IMR-90 (cell line): ENCODE measurements at regions not wholly inside any gene's neighbourhood (a gene's known extent, or its start where the extent isn't known, plus 50 kb on each side); places are given as distances from the start of the nearest gene placed in this dataset.

Experiments used
- ATAC-seq: fragments of 200-7000 bp; cut with Tn5 transposase; 2 replicates; pipeline ENCODE4 v1.9.1; 2020; ENCODE audit warnings: low read depth, mild to moderate bottlenecking, moderate library complexity
- BruUV-seq: library from RNA; stranded (reverse); fragments of 400-500 nt; replicated peaks from 2 replicates; lab custom pipeline; 2021; lab: Mats Ljungman, UMichigan
- CTCF ChIA-PET: fragments of 300-600 bp; formaldehyde crosslinking; extraction: SDS; loops from one replicate; lab custom pipeline; 2021; ENCODE audit warnings: antibody characterized with exemption; lab: Yijun Ruan, JAX
- POLR2A ChIA-PET: fragments of 300-600 bp; sonication (Branson Sonifier 250); formaldehyde crosslinking; loops from one replicate; lab custom pipeline; 2022; ENCODE audit warnings: antibody characterized with exemption; ENCODE audit not compliant: unreplicated experiment; lab: Charles Lee
- DNase-seq: peaks from one replicate; pipeline ENCODE4 v3.0.0; 2013
- H2AFZ ChIP-seq: replicated peaks from 2 replicates; pipeline ENCODE3; 2013; ENCODE audit warnings: low read length, mild to moderate bottlenecking; ENCODE audit not compliant: poor library complexity
- H2AK5ac ChIP-seq: 2 replicates; pipeline ENCODE4 v1.6.1; 2013; ENCODE audit warnings: low read depth, low read length, inconsistent platforms
- H2AK9ac ChIP-seq: replicated peaks from 2 replicates; pipeline ENCODE3; 2013; ENCODE audit warnings: mild to moderate bottlenecking, low read depth, low read length, moderate library complexity; ENCODE audit not compliant: poor library complexity
- H2BK120ac ChIP-seq: 2 replicates; pipeline ENCODE4 v1.6.1; 2013; ENCODE audit warnings: low read depth, low read length, inconsistent platforms
- H2BK15ac ChIP-seq: 3 replicates; pipeline ENCODE4 v1.6.1; 2013; ENCODE audit warnings: low read depth, low read length, inconsistent platforms
- H2BK20ac ChIP-seq: 2 replicates; pipeline ENCODE4 v1.6.1; 2013; ENCODE audit warnings: low read depth, mild to moderate bottlenecking, inconsistent platforms, low read length, moderate library complexity
- H2BK5ac ChIP-seq: 2 replicates; pipeline ENCODE4 v1.6.1; 2013; ENCODE audit warnings: mild to moderate bottlenecking, low read depth, low read length, inconsistent platforms; ENCODE audit not compliant: poor library complexity, severe bottlenecking
- H3K14ac ChIP-seq: replicated peaks from 2 replicates; pipeline ENCODE4 v1.6.1; 2013; ENCODE audit warnings: low read depth, low read length, inconsistent platforms
- H3K18ac ChIP-seq: 2 replicates; pipeline ENCODE4 v1.6.1; 2013; ENCODE audit warnings: low read depth, low read length, control low read depth
- H3K23ac ChIP-seq: 2 replicates; pipeline ENCODE4 v1.6.1; 2013; ENCODE audit warnings: low read depth, low read length, inconsistent platforms
- H3K27ac ChIP-seq: 2 replicates; pipeline ENCODE4 v1.5.1; 2013; ENCODE audit warnings: mild to moderate bottlenecking, control low read depth, low read length; ENCODE audit not compliant: insufficient read depth
- H3K27me3 ChIP-seq: 2 replicates; pipeline ENCODE4 v1.6.1; 2013; ENCODE audit warnings: low read length; ENCODE audit not compliant: control insufficient read depth, insufficient read depth
- H3K36me3 ChIP-seq: 2 replicates; pipeline ENCODE4 v1.6.1; 2013; ENCODE audit warnings: low read length, mixed read lengths; ENCODE audit not compliant: control insufficient read depth, insufficient read depth
- H3K4ac ChIP-seq: 2 replicates; pipeline ENCODE4 v1.6.1; 2013; ENCODE audit warnings: low read depth, low read length, inconsistent platforms
- H3K4me1 ChIP-seq: 2 replicates; pipeline ENCODE4 v1.6.1; 2013; ENCODE audit warnings: low read length, mixed read lengths; ENCODE audit not compliant: control insufficient read depth, insufficient read depth
- H3K4me2 ChIP-seq: 2 replicates; pipeline ENCODE4 v1.6.1; 2013; ENCODE audit warnings: low read depth, mild to moderate bottlenecking, control low read depth, low read length, moderate library complexity
- H3K4me3 ChIP-seq: 2 replicates; pipeline ENCODE4 v1.5.1; 2013; ENCODE audit warnings: low read depth, mild to moderate bottlenecking, control low read depth, low read length, moderate library complexity; ENCODE audit not compliant: insufficient read depth
- H3K56ac ChIP-seq: 2 replicates; pipeline ENCODE4 v1.6.1; 2013; ENCODE audit warnings: low read length, inconsistent platforms; ENCODE audit not compliant: insufficient read depth; ENCODE audit errors: extremely low read depth
- H3K79me1 ChIP-seq, 2 experiments: 2 replicates each; pipeline ENCODE4 v1.6.1; 2013; ENCODE audit warnings: low read length in 2 of 2, inconsistent platforms in 1 of 2, low read depth in 1 of 2
- H3K9ac ChIP-seq: 2 replicates; pipeline ENCODE4 v1.6.1; 2013; ENCODE audit warnings: low read depth, low read length, control low read depth
- H3K9me1 ChIP-seq: 2 replicates; pipeline ENCODE4 v1.6.1; 2013; ENCODE audit warnings: low read length, inconsistent platforms; ENCODE audit not compliant: insufficient read depth
- H3K9me3 ChIP-seq: 2 replicates; pipeline ENCODE4 v1.6.1; 2013; ENCODE audit warnings: low read length; ENCODE audit not compliant: control insufficient read depth, insufficient read depth
- H4K20me1 ChIP-seq: 2 replicates; pipeline ENCODE4 v1.6.1; 2013; ENCODE audit warnings: low read length, inconsistent platforms; ENCODE audit not compliant: insufficient read depth
- H4K5ac ChIP-seq: 2 replicates; pipeline ENCODE4 v1.6.1; 2013; ENCODE audit warnings: mild to moderate bottlenecking, low read depth, low read length, control low read depth
- H4K8ac ChIP-seq, 2 experiments: 2 replicates each; pipeline ENCODE4 v1.6.1; 2013; ENCODE audit warnings: low read depth in 2 of 2, low read length in 2 of 2, control low read depth in 1 of 2, inconsistent platforms in 1 of 2
- H4K91ac ChIP-seq: 2 replicates; pipeline ENCODE4 v1.6.1; 2013; ENCODE audit warnings: low read depth, low read length, inconsistent platforms; ENCODE audit not compliant: insufficient read depth
- BHLHE40 ChIP-seq: fragments of 150-350 bp; IDR thresholded peaks from 2 replicates; pipeline ENCODE4 v1.6.1; 2016; ENCODE audit warnings: mild to moderate bottlenecking, low read depth, low read length
- CEBPB ChIP-seq: IDR thresholded peaks from 2 replicates; pipeline ENCODE4 v1.6.1; 2012; ENCODE audit warnings: low read depth, low read length, improper control_type of control experiment
- CHD1 ChIP-seq: IDR thresholded peaks from 2 replicates; pipeline ENCODE4 v1.6.1; 2012; ENCODE audit warnings: low read depth, low read length, improper control_type of control experiment
- FOS ChIP-seq: fragments of 150-350 bp; IDR thresholded peaks from 2 replicates; pipeline ENCODE4 v1.6.1; 2016; ENCODE audit warnings: low read depth, low read length
- MAFK ChIP-seq: IDR thresholded peaks from 2 replicates; pipeline ENCODE4 v1.6.1; 2012; ENCODE audit warnings: low read depth, low read length, improper control_type of control experiment
- MAZ ChIP-seq: IDR thresholded peaks from 2 replicates; pipeline ENCODE4 v1.6.1; 2012; ENCODE audit warnings: low read depth, mild to moderate bottlenecking, low read length, improper control_type of control experiment, moderate library complexity, borderline replicate concordance
- MXI1 ChIP-seq: IDR thresholded peaks from 2 replicates; pipeline ENCODE4 v1.6.1; 2012; ENCODE audit warnings: low read depth, mild to moderate bottlenecking, low read length, moderate library complexity, borderline replicate concordance
- NFE2L2 ChIP-seq: fragments of 150-350 bp; IDR thresholded peaks from 2 replicates; pipeline ENCODE4 v1.6.1; 2016; ENCODE audit warnings: low read depth, mild to moderate bottlenecking, low read length
- POLR2A ChIP-seq: IDR thresholded peaks from 2 replicates; pipeline ENCODE4 v1.6.1; 2012; ENCODE audit warnings: mild to moderate bottlenecking, low read depth, low read length
- RAD21 ChIP-seq: IDR thresholded peaks from 2 replicates; pipeline ENCODE4 v1.6.1; 2012; ENCODE audit warnings: low read length, improper control_type of control experiment
- RCOR1 ChIP-seq: IDR thresholded peaks from 2 replicates; pipeline ENCODE4 v1.6.1; 2012; ENCODE audit warnings: mild to moderate bottlenecking, low read length, improper control_type of control experiment; ENCODE audit not compliant: insufficient replicate concordance
- RFX5 ChIP-seq: IDR thresholded peaks from 2 replicates; pipeline ENCODE4 v1.8.0; 2012; ENCODE audit warnings: low read depth, mild to moderate bottlenecking, low read length, moderate library complexity
- SMC3 ChIP-seq: fragments of 150-350 bp; IDR thresholded peaks from 2 replicates; pipeline ENCODE4 v1.6.1; 2016; ENCODE audit warnings: low read depth, mild to moderate bottlenecking, antibody characterized with exemption, low read length, moderate library complexity
- WGBS, 2 experiments: methylation state at CpG; one replicate each; pipeline versions ENCODE4 v1.1.5 to v1.1.7; 2013; ENCODE audit warnings: missing lambda C conversion rate in 2 of 2; ENCODE audit not compliant: insufficient read length in 1 of 2; ENCODE audit errors: extremely low coverage in 2 of 2; 5-methylcytosine and 5-hydroxymethylcytosine counted together
- dilution Hi-C: fragments of 300-500 bp; cut with HindIII; formaldehyde crosslinking; loops from one replicate; pipeline ENCODE4 v1.14.3; 2018; ENCODE audit warnings: low sequenced_read_pairs; ENCODE audit not compliant: unreplicated experiment
- in situ Hi-C: fragments of 300-500 bp; cut with MboI; formaldehyde crosslinking; loops from 3 replicates; pipeline ENCODE4 v1.14.3; 2019; ENCODE audit warnings: low sequenced_read_pairs, inconsistent platforms, mixed read lengths
- intact Hi-C: fragments of 100-400 bp; cut with micrococcal nuclease; formaldehyde crosslinking; loops from 2 replicates; pipeline ENCODE4 v1.10.0; 2022
- TF ChIP-seq, protein P1 (sequence below): fragments of 150-350 bp; IDR thresholded peaks from 2 replicates; pipeline ENCODE4 v1.6.1; 2017; ENCODE audit warnings: mild to moderate bottlenecking, antibody characterized with exemption, low read length, low read depth
- TF ChIP-seq, protein P2 (sequence below): conservative IDR thresholded peaks from 2 replicates; pipeline ENCODE4 v1.5.1; 2012; ENCODE audit warnings: mild to moderate bottlenecking, low read depth, low read length, improper control_type of control experiment
- TF ChIP-seq, protein P3 (sequence below): fragments of 150-350 bp; IDR thresholded peaks from 2 replicates; pipeline ENCODE4 v1.6.1; 2016; ENCODE audit warnings: low read depth, mild to moderate bottlenecking, low read length, moderate library complexity, borderline replicate concordance

DNA sequence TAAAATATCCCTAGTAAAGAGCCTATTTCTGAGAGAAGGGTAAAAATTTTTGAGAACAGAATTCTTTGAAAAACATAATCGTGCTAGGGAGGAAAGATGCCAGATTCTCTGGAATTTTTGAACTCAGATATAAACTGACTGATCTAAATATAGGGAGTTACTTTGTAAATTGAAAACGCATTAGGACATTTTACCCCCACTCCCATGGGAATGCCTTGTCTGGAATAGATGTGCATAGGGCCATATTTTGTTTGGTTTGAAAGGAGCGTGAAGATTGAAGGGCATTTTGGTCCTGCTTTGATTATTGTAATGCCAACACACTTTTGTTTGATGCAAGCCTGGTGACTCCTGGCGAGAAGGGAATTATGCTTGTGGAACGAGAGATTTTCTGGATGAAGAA lies 158.7 kb upstream of the DPP10 start:
- Histone ChIP-seq H3K56ac (no peak overlapping the region), H3K4me1 (no peaks in the 10 kb centered on the region), H3K79me1 (no peaks in the 10 kb centered on the region), H2AK9ac (no peak overlapping the region), H3K4me3 (no peak overlapping the region), H2BK15ac (no peak overlapping the region), H4K5ac (no peak overlapping the region), H3K27me3 (no peaks in the 10 kb centered on the region), H2BK20ac (no peak overlapping the region), H2BK120ac (no peak overlapping the region), H2AFZ (no peak overlapping the region), H3K9me1 (no peaks in the 10 kb centered on the region), H3K23ac (no peak overlapping the region), H3K14ac (no peak overlapping the region), H2BK5ac (no peak overlapping the region), H4K20me1 (no peaks in the 10 kb centered on the region), H4K91ac (no peak overlapping the region), H3K4ac (no peak overlapping the region), H3K36me3 (no peaks in the 10 kb centered on the region), H2AK5ac (no peak overlapping the region), H4K8ac (no peak overlapping the region), H3K4me2 (no peak overlapping the region), H3K9me3 (0 out of 2 replicates have a peak, but pooled peaks cover 2% of the 10 kb centered on the region), H3K18ac (no peak overlapping the region), H3K9ac (no peak overlapping the region), H3K27ac (no peak overlapping the region)
- WGBS, 2 experiments: no CpG with 5 or more reads among the region's 5 CpGs
- DNase-seq: no peak
- dilution Hi-C loops (no loop called here), intact Hi-C loops (no loop called here), in situ Hi-C loops (no loop called here)
- TF ChIP-seq RAD21: no peak
- no peak for TF ChIP-seq NFE2L2
- no peak for TF ChIP-seq CHD1
- no peak for TF ChIP-seq MAZ
- TF ChIP-seq, protein P1, sequence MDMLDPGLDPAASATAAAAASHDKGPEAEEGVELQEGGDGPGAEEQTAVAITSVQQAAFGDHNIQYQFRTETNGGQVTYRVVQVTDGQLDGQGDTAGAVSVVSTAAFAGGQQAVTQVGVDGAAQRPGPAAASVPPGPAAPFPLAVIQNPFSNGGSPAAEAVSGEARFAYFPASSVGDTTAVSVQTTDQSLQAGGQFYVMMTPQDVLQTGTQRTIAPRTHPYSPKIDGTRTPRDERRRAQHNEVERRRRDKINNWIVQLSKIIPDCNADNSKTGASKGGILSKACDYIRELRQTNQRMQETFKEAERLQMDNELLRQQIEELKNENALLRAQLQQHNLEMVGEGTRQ: no peak
- no peak for TF ChIP-seq FOS
- no peak for TF ChIP-seq MXI1
- TF ChIP-seq BHLHE40: no peak
- no peak for TF ChIP-seq RFX5
- no peak for TF ChIP-seq RCOR1
- TF ChIP-seq POLR2A: no peak
- no peak for TF ChIP-seq CEBPB
- TF ChIP-seq, protein P2, sequence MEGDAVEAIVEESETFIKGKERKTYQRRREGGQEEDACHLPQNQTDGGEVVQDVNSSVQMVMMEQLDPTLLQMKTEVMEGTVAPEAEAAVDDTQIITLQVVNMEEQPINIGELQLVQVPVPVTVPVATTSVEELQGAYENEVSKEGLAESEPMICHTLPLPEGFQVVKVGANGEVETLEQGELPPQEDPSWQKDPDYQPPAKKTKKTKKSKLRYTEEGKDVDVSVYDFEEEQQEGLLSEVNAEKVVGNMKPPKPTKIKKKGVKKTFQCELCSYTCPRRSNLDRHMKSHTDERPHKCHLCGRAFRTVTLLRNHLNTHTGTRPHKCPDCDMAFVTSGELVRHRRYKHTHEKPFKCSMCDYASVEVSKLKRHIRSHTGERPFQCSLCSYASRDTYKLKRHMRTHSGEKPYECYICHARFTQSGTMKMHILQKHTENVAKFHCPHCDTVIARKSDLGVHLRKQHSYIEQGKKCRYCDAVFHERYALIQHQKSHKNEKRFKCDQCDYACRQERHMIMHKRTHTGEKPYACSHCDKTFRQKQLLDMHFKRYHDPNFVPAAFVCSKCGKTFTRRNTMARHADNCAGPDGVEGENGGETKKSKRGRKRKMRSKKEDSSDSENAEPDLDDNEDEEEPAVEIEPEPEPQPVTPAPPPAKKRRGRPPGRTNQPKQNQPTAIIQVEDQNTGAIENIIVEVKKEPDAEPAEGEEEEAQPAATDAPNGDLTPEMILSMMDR: no peak
- TF ChIP-seq, protein P3, sequence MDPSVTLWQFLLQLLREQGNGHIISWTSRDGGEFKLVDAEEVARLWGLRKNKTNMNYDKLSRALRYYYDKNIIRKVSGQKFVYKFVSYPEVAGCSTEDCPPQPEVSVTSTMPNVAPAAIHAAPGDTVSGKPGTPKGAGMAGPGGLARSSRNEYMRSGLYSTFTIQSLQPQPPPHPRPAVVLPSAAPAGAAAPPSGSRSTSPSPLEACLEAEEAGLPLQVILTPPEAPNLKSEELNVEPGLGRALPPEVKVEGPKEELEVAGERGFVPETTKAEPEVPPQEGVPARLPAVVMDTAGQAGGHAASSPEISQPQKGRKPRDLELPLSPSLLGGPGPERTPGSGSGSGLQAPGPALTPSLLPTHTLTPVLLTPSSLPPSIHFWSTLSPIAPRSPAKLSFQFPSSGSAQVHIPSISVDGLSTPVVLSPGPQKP: no peak
- TF ChIP-seq MAFK: no peak
- TF ChIP-seq SMC3: no peak
- no TSS peak for BruUV-seq
- ATAC-seq: no peak
- ChIA-PET CTCF (no interaction called here), POLR2A (no interaction called here)
